GM21529 (cell line): ENCODE measurements at regions not wholly inside any gene's neighbourhood (a gene's known extent, or its start where the extent isn't known, plus 50 kb on each side); places are given as distances from the start of the nearest gene placed in this dataset.

Experiments used
- ATAC-seq: cut with Tn5 transposase; IDR thresholded peaks from one replicate; pipeline ENCODE4 v1.9.1; 2021; ENCODE audit not compliant: unreplicated experiment

DNA sequence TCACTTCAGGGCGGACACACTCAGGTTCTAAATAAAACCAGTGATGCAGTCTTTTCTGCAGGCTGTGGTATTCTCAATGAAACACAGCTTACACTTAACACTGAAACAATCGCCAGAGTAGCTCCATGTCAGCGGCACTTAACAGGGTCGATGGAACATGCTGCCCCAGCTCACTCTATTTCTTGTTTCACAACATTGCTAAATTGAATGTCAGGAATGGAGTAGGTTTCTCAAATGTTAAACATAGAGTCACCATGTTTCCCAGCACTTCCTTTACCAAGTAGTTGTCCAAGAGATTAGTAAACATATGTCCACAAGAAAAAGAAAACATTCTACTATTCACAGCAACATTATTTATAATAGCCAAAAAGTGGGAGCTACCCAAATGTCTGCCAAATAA, 306.9 kb downstream of the SLITRK6 start:
- no peak for ATAC-seq

DNA sequence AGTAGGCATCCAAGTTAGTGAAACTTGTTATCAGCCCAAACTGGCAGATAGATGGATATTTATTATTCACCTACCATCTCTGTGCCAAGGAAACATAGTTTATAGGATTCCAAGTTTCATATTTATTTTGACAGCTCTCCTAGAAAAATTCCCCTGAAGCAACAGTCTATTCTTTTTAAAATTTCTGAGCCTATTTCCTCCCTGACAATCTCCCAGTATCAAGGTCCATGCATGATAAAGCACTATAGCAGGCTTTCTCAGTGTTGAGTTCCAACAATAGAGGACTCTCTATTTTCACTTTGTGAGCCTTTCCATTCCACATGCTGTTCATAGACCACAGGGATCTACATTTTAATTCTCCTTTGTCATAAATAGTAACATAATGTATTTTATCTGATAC, 312.6 kb downstream of the SLITRK6 start:
- no peak for ATAC-seq

DNA sequence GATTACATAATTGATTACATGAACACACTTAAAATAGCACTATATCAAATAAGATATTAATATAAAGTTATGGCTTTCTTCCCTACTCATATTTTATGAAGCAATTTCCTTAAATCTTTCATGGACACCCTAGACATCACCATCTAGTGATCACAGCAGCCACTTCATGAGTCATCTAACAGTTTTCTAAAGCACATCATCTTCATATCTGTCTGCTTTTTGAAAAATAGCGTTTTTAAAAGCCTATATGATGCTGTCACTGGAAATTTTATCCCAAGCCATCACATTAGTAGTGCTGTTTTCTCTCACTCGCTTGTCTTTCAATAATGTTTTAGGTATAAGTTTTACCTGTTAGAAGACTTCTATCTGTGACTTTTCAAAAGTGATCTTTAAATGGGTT, 326.1 kb downstream of the SLITRK6 start:
- ATAC-seq: no peak

DNA sequence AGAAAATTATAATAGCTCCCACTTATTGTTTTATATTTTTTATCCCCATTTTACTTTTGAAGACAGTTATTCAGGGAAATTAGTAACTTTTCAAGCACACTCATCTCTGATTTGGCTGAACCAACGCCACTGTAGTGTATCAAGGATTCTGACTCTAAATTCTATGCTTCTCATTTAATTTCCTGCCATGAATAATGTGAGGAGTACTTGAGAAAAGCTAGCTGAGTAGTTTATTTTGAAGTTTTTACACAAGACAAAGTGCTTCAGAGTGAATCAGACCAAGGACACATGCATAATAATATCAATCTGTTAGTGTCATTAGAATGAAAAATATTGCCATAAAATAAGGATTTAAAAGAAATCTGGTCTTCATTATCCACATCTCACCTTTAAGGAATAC, 329.9 kb downstream of the SLITRK6 start:
- no peak for ATAC-seq

DNA sequence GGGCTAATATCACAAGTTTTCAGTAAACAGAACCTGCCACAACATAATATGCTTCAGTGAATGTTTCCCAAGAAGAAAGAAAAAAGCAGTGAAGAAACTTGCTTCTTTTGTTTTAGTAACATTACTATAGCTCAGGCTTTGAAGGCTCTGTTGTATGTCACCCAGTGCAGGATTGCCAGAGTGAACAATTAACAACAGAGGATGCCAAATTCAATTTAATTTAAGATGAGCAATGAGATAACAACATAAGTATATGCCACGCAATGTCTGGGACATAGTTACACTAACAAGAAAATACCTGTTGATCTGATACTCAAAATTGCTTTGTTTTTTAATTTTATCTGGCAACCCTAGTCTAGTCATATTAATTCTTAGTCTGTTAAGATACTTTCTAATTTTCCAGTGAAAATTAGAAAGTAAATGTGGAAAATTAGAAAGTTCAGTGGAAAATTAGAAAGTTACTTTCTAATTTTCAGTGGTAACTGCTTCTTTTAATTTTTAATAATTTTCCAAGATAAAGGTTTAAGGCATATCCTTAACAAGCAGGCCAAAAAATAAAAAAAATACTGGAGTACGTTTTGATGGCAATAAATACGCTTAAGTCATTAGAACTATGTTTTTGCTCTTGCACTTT, 336.3 kb downstream of the SLITRK6 start:
- no peak for ATAC-seq

DNA sequence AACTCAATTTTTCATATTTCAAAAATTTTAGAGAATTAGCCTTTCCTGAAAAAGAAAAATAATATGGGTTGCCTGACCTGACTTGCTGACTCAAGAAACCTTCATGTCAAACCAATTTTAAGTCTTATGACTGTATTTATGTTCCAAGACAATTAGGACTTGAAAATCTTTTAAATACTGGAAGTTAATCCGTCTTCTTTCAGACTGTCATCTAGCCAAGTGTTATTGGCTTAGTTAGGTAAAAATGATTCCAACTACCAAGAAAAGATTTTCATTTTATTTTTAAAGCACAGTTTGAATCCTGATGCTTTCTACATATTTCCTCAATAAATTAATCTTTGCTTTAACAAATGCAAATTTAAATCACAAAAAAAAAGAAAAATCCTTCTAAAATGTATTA, 337.6 kb downstream of the SLITRK6 start:
- no peak for ATAC-seq

DNA sequence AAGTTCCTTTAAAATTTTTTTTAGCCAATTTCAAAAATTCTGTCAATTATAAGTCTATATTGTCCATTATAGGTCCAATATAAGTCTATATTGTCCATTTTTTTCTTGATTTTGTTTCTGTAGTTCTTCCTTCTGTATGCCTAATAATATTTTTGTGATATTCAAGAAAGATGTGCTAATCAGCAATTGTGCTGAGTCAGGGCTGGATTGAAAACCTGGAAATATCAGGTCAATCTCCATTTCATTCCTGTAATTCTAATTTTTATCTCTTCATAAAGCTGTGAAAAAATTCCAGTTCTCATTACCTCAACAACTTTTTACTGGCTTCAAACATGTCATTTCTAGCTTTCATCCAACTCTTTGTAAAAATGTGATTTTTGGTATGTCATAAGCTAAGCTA, 353.7 kb downstream of the SLITRK6 start:
- no peak for ATAC-seq

DNA sequence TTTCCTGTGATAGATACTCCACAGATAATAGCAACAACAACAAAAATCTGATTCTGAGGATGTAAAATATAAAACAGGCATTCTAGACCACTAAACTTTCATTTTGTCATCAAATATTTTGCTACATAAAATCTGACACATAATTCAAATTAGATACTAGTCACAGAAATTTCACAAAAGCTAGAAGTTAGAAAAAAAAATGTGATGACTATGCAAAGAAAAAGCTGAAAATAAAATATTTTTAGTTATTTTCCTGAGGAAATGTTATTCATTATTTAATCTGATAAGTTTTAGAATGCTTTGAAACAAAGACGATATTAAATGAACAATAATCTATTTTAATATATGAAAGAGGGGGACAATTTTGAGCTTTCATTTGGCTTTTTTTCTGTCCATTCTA, 357.2 kb downstream of the SLITRK6 start:
- ATAC-seq: no peak

DNA sequence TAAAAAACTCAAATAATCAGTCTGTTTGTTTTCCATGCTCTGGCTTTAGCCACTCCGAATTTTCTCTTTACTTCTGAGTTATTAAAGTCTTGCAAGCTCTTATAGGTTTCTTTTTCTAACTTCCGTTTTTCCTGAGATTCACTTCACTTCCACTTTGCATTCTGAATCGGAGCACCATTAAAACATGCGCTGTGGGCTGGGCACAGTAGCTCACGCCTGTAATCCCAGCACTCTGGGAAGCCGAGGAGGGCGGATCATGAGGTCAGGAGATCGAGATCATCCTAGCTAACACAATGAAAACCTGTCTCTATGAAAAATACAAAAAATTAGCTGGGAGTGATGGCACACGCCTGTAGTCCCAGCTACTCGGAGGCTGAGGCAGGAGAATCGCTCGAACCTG, 357.9 kb downstream of the SLITRK6 start:
- no peak for ATAC-seq

DNA sequence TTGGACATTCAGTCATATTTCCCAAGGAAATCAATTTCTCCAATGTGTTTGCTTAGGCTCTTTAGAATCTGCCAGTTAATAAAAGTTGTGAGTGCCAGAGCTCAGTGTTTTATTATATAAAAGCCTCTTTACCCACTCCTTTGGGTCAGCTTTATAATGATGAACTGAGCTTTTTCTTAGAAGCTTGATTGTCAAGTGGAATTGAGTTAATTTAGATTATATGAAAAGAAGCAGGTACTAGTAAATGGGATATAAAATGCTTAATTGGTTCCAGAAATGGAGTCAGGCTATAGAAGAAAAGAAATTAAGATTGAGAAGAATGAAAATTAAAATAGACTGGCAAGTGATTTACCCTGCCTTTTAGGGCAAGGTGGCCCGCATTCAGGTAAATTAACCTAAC, 363.2 kb downstream of the SLITRK6 start:
- ATAC-seq: no peak

DNA sequence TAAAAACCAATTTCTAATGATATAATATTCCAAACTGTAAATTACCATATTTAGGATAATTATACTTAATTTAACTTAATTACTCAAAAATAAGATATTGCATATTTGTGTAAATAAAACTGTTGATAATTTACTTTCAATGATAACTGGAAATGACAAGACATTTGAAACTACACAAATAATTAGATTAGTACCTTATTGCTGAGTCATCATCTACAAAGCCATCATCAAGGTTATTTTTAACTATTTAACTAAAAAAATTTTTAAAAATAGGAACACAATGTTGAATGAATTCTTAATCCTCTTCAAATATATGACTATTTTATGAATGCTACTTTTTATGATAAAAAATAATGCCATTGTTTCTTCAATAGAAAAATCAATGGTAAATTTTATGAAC, 364.3 kb downstream of the SLITRK6 start:
- ATAC-seq: no peak

DNA sequence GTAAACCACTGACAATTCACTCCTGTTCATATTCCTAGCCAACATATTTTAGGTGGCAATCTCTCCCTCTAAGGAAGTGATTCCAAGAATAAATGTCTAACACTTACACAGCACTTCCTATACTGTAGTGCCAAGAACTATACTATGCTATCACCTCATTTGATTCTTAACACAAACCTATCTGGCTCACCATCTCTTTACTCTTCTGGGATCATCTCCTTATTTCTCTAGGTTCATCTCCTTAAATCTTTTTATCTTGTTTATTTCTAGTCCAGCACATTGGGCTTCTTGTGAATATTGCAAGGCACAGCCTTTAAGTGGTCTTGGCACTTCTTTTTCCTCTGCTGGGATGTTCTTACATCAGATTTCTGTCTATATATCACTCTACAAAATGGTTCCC, 366.3 kb downstream of the SLITRK6 start:
- no peak for ATAC-seq

DNA sequence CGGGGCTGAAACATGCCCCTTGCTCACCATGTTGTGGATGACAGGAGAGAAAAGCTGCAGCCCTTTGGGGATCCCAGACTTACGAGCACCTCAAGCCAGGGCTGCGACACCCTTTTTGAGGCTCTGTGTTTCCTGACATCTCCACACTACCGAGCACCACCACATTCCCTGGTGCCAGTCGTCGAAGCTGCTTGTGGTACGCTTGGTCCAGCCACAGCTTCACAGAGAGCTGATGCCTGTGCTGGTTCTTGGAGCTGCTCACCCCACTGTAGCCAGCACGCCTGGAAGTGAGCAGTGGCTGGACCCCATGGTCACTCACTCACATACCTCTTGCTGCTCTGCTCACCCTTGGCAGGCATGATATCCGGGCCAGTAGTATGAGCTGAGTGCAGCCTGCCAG, 367.5 kb downstream of the SLITRK6 start:
- ATAC-seq: no peak

DNA sequence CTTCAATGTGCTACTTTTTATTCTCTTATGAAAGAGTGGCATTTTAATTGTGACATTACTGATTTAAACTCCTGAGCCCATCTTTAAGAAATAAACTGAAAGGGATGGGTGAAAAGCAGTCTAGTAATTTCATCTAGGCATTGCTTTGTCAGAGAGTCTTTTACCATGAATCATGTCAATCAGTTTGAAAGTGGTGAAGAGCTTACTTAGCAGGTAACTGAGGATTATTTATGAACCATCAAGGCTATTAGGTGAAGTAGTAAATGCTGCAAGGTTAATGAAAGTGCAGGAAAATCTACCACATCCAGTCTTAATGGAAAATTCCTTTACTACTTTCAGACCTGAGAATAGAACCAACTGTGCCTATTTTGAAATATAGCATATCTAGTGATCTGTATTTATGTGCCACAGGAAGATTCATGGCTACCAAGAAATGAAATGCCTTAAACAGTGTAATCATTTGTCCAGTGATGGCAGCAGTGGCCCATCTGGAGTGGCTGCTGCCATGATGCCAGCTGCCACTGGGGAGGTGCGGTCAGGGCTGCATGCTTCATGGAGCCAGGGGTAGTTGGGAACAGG, 368.9 kb downstream of the SLITRK6 start:
- ATAC-seq: no peak

DNA sequence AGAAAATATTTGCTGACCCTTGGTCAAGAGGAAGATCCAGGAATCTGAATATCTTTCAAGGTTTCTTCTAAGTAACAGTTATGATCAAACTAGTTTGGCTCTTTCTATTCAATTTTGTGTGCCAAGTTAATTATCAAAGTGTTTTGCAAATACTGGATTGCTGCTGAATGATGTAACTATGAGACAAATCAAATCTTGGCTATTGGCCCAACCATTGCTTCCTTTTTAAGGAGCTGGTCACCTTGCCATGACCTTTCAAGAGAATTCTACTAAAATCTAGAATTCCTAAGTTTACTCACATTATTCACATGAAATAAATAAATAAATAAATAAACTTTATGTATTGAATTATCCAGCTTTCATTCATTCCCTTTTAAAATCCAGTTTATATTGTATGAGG, 371.8 kb downstream of the SLITRK6 start:
- no peak for ATAC-seq

DNA sequence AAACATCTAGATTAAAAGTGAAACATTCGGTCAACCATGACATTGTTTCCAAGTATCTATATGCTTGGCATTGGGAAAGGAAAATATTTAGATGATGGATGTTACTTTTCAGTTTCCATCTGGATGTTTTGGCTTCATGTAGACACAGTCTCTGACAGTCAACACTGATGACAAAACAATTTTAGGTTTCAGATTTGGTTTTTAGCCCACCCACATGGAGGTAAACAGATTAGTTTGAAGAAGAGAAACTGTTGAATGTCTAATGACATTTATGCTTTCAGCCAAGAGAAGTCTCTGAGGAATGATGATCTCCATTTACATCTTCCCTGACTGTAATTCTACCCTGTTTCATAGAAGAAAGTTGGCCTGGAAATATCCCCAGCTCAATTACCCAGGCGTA, 379.1 kb downstream of the SLITRK6 start:
- ATAC-seq: no peak

DNA sequence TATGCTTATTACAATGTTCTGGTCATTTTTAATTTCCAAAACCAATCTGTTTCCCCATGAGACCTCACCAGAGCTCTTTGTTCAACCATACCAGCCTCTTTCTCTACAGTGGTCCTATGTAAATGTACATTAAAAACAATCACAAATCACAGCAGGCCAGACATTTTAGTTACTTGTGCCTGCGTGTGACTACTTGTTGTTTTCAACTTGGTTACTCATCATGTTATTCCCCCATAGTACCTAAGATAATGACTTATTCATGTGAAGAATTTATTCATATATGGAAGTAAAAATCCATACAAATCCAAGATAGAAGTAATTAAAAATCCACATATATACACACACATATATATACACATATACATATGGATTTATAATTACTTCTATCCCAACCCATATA, 379.6 kb downstream of the SLITRK6 start:
- ATAC-seq: no peak

DNA sequence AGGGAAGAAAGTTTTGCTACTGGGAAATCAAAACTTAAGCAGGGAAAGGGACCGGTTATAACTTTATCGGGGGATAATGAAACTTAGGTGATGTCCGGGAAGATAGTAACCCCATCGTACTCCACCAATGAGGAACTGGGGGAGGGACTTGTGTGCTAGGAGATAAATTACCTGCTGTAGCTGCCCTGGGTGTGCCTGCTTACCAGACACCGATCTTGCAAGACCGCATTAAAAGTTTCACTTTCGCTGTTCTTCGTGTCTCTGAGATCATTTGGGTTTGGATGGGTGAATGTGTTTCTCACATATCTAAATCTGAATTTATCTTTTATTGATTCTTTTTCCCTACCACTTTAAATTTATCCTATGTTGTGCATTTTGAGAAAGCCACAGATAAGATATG, 381.4 kb downstream of the SLITRK6 start:
- ATAC-seq: no peak

DNA sequence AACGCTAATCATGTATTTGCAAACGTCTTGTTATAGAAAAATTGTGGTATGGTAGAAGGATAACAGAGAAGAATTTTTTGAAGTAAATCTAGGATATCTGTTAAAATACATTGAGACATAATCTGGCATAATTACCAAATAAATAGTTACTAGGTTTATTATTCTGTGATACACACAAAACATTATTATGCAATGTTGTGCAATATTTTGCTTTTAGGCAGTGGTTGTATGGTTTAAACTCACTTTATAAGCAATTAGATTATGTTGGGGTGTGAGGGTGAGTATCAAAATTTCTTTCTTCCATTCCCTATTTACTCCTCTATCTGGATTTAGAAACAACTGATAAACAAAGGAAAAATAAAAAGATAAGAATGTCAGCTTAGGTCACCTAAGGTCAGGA, 385.6 kb downstream of the SLITRK6 start:
- ATAC-seq: no peak

DNA sequence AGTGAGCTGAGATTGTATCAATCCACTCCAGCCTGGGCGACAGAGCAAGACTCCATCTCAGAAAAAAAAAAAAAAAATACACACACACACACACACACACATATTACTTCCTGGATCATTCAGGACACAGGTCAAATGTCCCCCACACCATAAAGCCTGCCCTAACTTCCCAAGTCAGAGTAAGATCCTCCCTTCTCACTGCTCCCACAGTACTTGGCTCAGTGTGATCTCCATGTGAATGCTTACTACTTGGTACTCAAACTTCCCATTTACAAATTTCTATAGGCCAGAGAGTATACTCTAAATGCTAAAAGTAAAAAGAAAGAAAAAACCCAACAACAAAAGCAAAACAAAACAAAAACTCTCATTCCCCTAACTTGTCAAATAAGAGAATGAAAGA, 386.8 kb downstream of the SLITRK6 start:
- no peak for ATAC-seq

DNA sequence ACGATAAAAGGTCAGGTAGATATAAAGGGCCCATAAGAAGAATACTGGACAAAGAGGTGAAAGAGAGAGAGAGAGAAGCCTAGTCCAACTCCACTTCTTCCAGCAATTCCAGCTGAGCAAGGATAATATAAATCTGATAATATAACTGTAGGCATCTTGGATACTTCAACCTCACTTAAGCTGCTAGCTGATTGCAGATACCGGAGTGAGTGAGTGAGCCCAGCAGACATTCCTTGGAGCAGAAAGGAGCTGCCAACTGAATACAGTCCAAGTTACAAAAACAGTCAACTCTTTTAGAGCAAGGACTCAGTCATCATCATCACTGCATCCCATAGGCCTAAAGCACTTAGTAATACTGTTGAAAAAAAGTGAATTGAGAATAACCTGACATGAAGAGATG, 387.6 kb downstream of the SLITRK6 start:
- no peak for ATAC-seq

DNA sequence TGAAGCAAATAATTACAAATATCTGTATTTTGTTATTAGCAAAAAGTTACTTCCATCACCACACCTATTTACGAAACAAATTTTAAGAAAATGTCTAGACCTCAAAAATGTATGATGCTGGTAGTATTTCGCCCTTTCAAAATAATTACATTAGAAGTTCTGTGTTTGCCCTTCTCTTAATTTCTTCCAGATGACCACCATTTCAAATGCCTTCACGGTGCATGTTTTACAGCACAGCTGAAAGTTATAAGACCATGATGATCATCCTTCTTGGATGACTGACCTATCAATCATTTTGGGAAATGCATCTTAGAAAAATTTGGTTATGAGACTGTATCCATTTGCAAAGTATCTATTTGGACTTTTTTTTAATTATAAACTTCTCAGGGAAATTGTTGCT, 390.8 kb downstream of the SLITRK6 start:
- ATAC-seq: no peak

DNA sequence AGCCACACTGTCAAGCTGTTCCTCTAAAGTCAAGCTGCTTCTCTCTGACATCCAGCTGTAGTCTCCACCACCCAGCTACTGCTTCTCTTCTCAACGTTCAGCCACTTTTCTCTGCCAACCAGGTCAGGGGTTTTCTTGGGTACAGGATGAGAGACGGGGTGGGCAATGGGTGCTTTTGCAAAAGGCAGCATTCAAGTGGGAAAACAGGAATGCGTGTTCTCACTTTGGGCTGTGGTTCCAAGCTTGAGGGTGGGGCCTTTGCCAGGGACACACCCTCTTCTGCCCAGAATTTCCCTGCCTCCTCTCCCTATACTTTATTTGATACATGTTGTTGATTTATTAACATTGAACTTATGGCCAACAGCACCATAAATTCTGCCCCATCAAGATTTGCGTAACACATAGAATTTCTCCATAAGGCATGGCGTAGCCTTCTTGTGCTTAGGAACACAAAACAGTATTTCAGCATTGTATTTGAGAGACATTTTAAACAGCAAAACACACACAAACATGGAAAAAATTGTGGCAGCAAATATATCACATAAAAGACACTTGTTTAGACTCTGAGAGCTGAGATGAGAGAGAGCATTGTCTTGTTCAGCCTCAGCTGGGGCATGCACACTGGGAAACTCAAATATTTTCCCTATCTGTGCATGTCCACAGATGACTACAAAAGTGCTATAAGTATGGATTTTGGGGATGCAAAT, 392.8 kb downstream of the SLITRK6 start:
- ATAC-seq: no peak
